ENCODE measurements at regions not wholly inside any gene's neighbourhood (a gene's known extent, or its start where the extent isn't known, plus 50 kb on each side); places are given as distances from the start of the nearest gene placed in this dataset.

DNA sequence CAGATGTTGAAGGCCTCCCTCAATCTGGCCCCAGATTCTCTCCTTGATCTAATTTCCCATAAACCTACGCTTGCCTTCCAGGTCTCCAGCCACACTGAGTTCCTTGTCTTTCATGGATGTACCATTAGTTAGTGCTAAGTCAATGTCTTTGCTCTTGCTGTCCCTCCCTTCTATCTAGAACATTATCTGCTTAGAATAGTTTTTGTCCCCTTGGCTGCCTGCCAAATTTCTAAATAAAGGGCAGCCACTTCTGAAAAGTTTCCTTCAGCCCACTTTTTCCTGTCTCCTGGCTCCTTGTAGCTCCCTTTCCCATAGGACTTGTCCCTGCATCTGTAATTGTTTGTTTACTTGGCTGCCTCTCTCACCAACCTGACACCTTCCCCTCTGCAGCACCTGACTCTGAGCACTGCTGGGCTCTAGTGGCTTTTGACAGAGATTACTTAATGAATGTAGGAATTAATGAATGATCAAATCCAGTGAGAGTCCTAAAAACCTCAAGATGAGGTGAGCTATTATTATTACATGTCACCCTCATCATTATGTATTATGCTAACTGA is 58.3 kb downstream of the CXCL12 start:
- in situ Hi-C loops (cut with HindIII; ENCODE audit: low sequenced_read_pairs) = no loop called here
- no peak overlapping the region for H3K4me3 ChIP-seq (ENCODE audit: low read depth, low read length)
- DNase-seq (ENCODE audit: low read depth, low spot score) = no peak
- TF ChIP-seq, protein P1, sequence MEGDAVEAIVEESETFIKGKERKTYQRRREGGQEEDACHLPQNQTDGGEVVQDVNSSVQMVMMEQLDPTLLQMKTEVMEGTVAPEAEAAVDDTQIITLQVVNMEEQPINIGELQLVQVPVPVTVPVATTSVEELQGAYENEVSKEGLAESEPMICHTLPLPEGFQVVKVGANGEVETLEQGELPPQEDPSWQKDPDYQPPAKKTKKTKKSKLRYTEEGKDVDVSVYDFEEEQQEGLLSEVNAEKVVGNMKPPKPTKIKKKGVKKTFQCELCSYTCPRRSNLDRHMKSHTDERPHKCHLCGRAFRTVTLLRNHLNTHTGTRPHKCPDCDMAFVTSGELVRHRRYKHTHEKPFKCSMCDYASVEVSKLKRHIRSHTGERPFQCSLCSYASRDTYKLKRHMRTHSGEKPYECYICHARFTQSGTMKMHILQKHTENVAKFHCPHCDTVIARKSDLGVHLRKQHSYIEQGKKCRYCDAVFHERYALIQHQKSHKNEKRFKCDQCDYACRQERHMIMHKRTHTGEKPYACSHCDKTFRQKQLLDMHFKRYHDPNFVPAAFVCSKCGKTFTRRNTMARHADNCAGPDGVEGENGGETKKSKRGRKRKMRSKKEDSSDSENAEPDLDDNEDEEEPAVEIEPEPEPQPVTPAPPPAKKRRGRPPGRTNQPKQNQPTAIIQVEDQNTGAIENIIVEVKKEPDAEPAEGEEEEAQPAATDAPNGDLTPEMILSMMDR (IDR thresholded peaks at IDR 0.05; ENCODE audit: low read depth, low read length) = no peak

DNA sequence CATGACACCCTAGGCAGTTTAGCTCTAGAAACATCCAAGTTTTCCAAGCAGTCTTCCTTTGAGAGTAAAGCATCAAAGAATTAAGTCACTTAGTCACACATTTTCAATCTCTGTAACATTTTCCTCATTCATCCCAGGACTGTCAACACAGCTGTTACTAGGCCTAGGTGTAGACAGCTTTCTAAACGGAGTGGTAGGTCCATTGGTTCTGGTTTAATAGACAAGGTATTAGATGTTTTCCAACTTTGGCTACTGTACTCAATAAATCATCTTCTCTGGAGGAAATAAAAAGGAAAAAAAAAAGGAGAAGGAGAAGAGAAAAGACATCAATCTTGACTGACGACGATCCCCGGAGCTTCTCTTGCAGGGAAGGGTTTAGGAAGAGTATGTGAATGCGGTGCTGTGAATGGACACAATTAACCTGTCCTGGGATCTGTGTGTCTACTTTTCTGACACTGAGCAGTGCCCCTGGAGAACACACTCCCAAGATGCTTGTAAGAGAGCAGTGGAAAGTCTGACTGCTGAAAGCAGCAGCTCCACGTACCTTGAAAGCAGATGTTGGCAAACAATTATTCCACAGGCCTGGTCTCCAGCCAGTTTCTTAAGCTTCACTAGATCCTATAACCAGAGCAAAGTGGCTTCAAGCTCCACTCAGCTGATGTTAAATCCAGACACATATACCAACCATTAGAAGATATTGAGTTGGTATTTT is 59.1 kb downstream of the CXCL12 start:
- TF ChIP-seq, protein P1 (IDR thresholded peaks at IDR 0.05; ENCODE audit: low read depth, low read length) = no peak
- H3K4me3 ChIP-seq (ENCODE audit: low read depth, low read length) = no peak overlapping the region
- DNase-seq (ENCODE audit: low read depth, low spot score) = no peak
- in situ Hi-C loops (cut with HindIII; ENCODE audit: low sequenced_read_pairs) = no loop called here

DNA sequence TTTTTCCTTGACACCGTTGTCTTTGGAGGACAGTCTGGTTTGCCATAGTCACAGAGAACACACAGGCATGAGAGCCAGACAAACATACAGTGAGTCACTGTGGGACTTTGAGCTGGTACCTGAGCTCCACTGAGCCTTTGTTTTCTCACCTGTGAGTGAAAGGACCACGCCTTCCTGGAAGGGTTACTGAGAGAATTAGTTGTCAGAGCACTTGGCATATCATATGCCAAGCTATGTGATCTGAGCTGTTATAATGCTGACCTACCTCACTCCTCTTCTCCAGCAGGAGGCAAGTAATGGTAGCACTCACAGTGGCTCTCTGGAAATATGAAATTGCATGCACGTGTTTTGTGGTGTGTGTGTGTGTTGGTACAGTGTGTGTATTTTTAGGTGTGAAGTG is 59.7 kb downstream of the CXCL12 start:
- in situ Hi-C loops (cut with HindIII; ENCODE audit: low sequenced_read_pairs) = no loop called here
- H3K4me3 ChIP-seq (ENCODE audit: low read depth, low read length) = no peak overlapping the region
- DNase-seq (ENCODE audit: low read depth, low spot score) = no peak
- TF ChIP-seq, protein P1 (IDR thresholded peaks at IDR 0.05; ENCODE audit: low read depth, low read length) = no peak

DNA sequence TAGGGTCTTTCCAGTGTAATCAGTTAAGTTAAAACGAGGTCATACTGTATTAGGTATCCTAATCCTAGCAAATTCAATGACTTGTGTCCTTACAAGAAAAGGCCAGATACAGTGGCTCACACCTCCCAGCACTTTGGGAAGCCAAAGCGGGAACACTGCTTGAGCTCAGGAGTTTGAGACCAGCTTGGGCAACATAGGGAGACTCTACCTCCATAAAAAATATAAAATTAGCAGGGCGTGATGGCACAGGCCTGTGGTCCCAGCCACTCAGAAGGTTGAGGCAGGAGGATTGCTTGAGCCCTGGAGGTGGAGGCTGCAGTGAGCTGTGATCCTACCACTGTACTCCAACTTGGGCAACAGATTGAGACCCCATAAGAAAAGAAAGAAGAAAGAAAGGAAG is 61.1 kb downstream of the CXCL12 start:
- in situ Hi-C loops (cut with HindIII; ENCODE audit: low sequenced_read_pairs) = no loop called here
- TF ChIP-seq, protein P1 (IDR thresholded peaks at IDR 0.05; ENCODE audit: low read depth, low read length) = no peak

DNA sequence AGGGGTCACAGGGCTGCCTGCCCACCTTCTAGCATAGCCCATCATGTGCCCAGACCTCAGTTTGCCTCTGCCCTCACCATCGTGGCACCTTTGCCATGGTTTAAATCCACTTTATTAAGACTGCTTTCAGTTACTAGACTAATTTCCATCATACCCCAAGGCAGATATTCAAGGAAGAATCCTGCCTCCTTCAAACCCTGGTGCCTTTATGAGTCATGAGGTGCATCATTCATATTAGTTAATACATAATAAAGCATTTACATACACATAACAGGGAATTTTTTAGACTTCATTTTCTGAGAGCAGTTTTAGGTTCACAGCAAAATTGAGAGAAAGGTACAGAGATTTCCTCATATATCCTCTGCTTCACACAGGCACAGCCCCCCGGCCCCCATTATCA is 62.8 kb downstream of the CXCL12 start:
- in situ Hi-C loops (cut with HindIII; ENCODE audit: low sequenced_read_pairs) = no loop called here
- no peak for DNase-seq (ENCODE audit: low read depth, low spot score)
- TF ChIP-seq, protein P1 (IDR thresholded peaks at IDR 0.05; ENCODE audit: low read depth, low read length) = no peak
- H3K4me3 ChIP-seq (ENCODE audit: low read depth, low read length) = no peak overlapping the region

More for the DNA sequence above, 61.1 kb downstream of the CXCL12 start:
- DNase-seq (ENCODE audit: low read depth, low spot score) = no peak
- H3K4me3 ChIP-seq (ENCODE audit: low read depth, low read length) = no peak overlapping the region

DNA sequence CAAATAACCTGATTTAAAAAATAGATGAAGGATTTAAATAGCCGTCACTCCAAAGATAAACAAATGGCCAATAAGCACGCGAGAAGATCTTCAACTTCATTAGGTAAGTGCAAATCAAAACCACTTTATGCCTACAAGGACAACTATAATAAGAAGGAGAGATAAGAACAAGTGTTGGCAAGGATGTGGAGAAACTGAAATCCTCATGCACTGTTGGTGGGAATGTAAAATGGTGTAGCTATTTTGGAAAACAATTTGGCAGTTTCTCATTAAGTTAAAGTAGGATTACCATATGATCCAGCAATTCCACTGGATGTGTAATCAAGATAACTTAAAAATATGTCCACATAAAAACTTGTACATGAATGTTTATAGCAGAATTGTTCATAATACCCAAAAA is 64.1 kb downstream of the CXCL12 start:
- DNase-seq (ENCODE audit: low read depth, low spot score) = no peak
- TF ChIP-seq, protein P1 (IDR thresholded peaks at IDR 0.05; ENCODE audit: low read depth, low read length) = no peak
- no peak overlapping the region for H3K4me3 ChIP-seq (ENCODE audit: low read depth, low read length)
- in situ Hi-C loops (cut with HindIII; ENCODE audit: low sequenced_read_pairs) = no loop called here
